Aorta (tissue), 5 donors: ENCODE measurements at regions not wholly inside any gene's neighbourhood (a gene's known extent, or its start where the extent isn't known, plus 50 kb on each side); places are given as distances from the start of the nearest gene placed in this dataset.
"Not testable (repeated sequence)": the region's sequence is repeated elsewhere in the genome, so short reads cannot be mapped to it uniquely, and the experiment has no call there.

ENCODE experiments used
- ATAC-seq: fragments of 200-7000 bp; cut with Tn5 transposase; one replicate; pipeline ENCODE4 v1.9.1; 2022; ENCODE audit warnings: moderate library complexity; ENCODE audit not compliant: low FRiP score
- DNase-seq, 2 donors: peaks; one replicate each; pipeline ENCODE4 v3.0.0-alpha.2; 2020
- H3K27ac ChIP-seq, 2 donors: one replicate each; pipeline ENCODE4 v1.5.1; 2013; ENCODE audit warnings: low read length in 2 of 2, mild to moderate bottlenecking in 2 of 2, moderate library complexity in 2 of 2, control low read depth in 1 of 2, inconsistent platforms in 1 of 2, low read depth in 1 of 2
- H3K27me3 ChIP-seq, 2 donors: one replicate each; pipeline ENCODE4 v1.6.1; 2013; ENCODE audit warnings: control low read depth in 1 of 2, low read length in 1 of 2, mild to moderate bottlenecking in 1 of 2, moderate library complexity in 1 of 2; ENCODE audit not compliant: insufficient read depth in 2 of 2, control insufficient read depth in 1 of 2
- H3K36me3 ChIP-seq, 2 donors: one replicate each; pipeline ENCODE4 v1.6.1; 2013; ENCODE audit warnings: control low read depth in 1 of 2, low read length in 1 of 2, mild to moderate bottlenecking in 1 of 2; ENCODE audit not compliant: insufficient read depth in 2 of 2, control insufficient read depth in 1 of 2
- H3K4me1 ChIP-seq, 2 donors: one replicate each; pipeline ENCODE4 v1.6.1; 2013; ENCODE audit warnings: low read length in 2 of 2, control low read depth in 1 of 2, mild to moderate bottlenecking in 1 of 2, moderate library complexity in 1 of 2; ENCODE audit not compliant: insufficient read depth in 2 of 2, control insufficient read depth in 1 of 2
- H3K4me3 ChIP-seq, 2 donors: one replicate each; pipeline ENCODE4 v1.5.1; 2013; ENCODE audit warnings: low read length in 2 of 2, control low read depth in 1 of 2, mild to moderate bottlenecking in 1 of 2
- H3K9me3 ChIP-seq: one replicate; pipeline ENCODE4 v1.6.1; 2013; ENCODE audit warnings: mild to moderate bottlenecking, low read length; ENCODE audit not compliant: control insufficient read depth
- WGBS, 2 donors: extraction: QIAGEN DNeasy Blood & Tissue Kit; methylation state at CpG; one replicate each; pipeline ENCODE4 v1.1.7; 2013; 5-methylcytosine and 5-hydroxymethylcytosine counted together
- intact Hi-C, 2 donors: fragments of 100-400 bp; cut with DNase I; formaldehyde crosslinking; loops; one replicate each; pipeline versions ENCODE4 v1.14.2 to v1.15.0; 2022
- donor health status: healthy with polysubstance abuse.
- donor health status: Bipolar disorder and iron deficiency.
- donor health status: DM: no; HTN: no; CAD: no.
- donor health status: DM: no; HTN: no; CAD: no.
- donor health status: DM: yes; HTN: yes; CAD: no.

GRCh38 chr2:149773006-149773405 is 185.4 kb upstream of the MMADHC start:
- no peaks in the 10 kb centered on the region for H3K4me1 ChIP-seq
- H3K27ac ChIP-seq, result no peak overlapping the region
- no peak for ATAC-seq
- no peak overlapping the region for H3K4me3 ChIP-seq
- 5 to 15% methylated on average over 1 of the region's 1 CpG for WGBS, 2 donors
- H3K27me3 ChIP-seq, result no peaks in the 10 kb centered on the region
- no peak for DNase-seq
- intact Hi-C loops, result no loop called here
- no peaks in the 10 kb centered on the region for H3K36me3 ChIP-seq
- H3K9me3 ChIP-seq, result no peaks in the 10 kb centered on the region

GRCh38 chr2:149768320-149768799 is 180.8 kb upstream of the MMADHC start:
- Histone ChIP-seq H3K36me3 (no peaks in the 10 kb centered on the region), H3K9me3 (no peaks in the 10 kb centered on the region), H3K27me3 (no peaks in the 10 kb centered on the region), H3K27ac (no peak overlapping the region), H3K4me3 (no peak overlapping the region), H3K4me1 (peaks cover 0 to 2% of the 10 kb centered on the region in 2 donors)
- ATAC-seq (no peak), DNase-seq (no peak)
- intact Hi-C loops, result no loop called here
- WGBS, 2 donors, result 16 to 27% methylated on average over 1 of the region's 1 CpG

- Histone ChIP-seq H3K4me3 (no peak overlapping the region), H3K36me3 (no peaks in the 10 kb centered on the region), H3K9me3 (no peaks in the 10 kb centered on the region), H3K27me3 (no peaks in the 10 kb centered on the region), H3K4me1 (peaks cover 0 to 2% of the 10 kb centered on the region in 2 donors), H3K27ac (no peak overlapping the region)
- intact Hi-C loops, result no loop called here
- WGBS, 2 donors, result 47 to 55% methylated on average over 3 of the region's 3 CpGs
- ATAC-seq (no peak), DNase-seq (no peak)
Observed at GRCh38 chr2:149767516-149767974, 180.0 kb upstream of the MMADHC start.

- Histone ChIP-seq H3K4me3 (no peak overlapping the region), H3K9me3 (no peaks in the 10 kb centered on the region), H3K4me1 (peaks cover 0 to 2% of the 10 kb centered on the region in 2 donors), H3K36me3 (no peaks in the 10 kb centered on the region), H3K27ac (no peak overlapping the region), H3K27me3 (no peaks in the 10 kb centered on the region)
- intact Hi-C loops, result no loop called here
- no peak for DNase-seq
- ATAC-seq, result no peak
Observed at GRCh38 chr2:149766339-149766738, 178.8 kb upstream of the MMADHC start.

GRCh38 chr2:149765636-149766035 is 178.1 kb upstream of the MMADHC start:
- Histone ChIP-seq H3K9me3 (no peaks in the 10 kb centered on the region), H3K27me3 (no peaks in the 10 kb centered on the region), H3K27ac (no peak overlapping the region), H3K4me3 (no peak overlapping the region), H3K36me3 (no peaks in the 10 kb centered on the region), H3K4me1 (peaks cover 0 to 2% of the 10 kb centered on the region in 2 donors)
- intact Hi-C loops, result no loop called here
- ATAC-seq (no peak), DNase-seq (no peak)

DNA sequence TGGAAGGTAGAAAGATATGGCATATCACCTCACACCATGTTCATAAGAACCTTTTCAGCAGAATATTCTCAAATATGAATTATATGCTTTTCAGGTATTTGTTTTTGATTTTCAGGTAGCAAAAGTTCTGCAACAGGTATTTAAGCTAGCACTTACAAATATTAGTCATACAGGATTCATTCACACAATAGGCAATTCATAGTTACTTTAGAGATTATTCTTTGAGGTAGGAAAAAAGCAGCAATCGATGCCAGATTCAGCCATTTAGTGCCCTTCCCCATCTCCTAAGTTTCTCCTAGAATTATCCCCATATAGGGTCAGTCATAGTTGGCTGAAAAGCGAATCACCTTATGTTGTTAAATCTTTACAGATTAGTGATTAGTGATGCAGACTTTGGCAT is 177.4 kb upstream of the MMADHC start:
- H3K27me3 ChIP-seq, result no peaks in the 10 kb centered on the region
- ATAC-seq (no peak), DNase-seq (no peak)
- no peak overlapping the region for H3K27ac ChIP-seq
- 88 to 89% methylated on average over 2 of the region's 2 CpGs for WGBS, 2 donors
- H3K9me3 ChIP-seq, result no peaks in the 10 kb centered on the region
- H3K4me3 ChIP-seq, result no peak overlapping the region
- H3K4me1 ChIP-seq, result peaks cover 0 to 2% of the 10 kb centered on the region in 2 donors
- no peaks in the 10 kb centered on the region for H3K36me3 ChIP-seq
- intact Hi-C loops, result no loop called here

DNA sequence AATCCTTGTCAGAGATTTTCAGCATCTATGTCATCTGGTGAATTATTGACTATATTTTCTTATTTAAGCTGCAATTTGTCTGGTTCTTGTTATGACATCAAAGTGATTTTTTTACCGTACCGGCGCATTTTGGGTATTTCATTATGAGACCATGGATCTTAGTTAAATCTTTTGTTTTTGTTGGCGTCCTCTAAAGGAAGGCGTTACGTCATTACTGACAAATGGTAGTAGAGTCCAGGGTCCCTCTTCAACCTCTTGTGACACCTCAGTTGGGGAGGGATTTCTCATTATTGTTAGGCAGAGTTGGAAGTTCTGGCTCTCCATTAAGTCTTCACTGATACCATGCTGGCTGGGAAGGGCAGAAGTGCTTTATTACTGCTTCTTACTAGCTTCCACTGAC is 175.8 kb upstream of the MMADHC start:
- ATAC-seq (no peak), DNase-seq (no peak)
- Histone ChIP-seq H3K36me3 (no peaks in the 10 kb centered on the region), H3K4me3 (no peak overlapping the region), H3K27me3 (no peaks in the 10 kb centered on the region), H3K4me1 (peaks cover 0 to 2% of the 10 kb centered on the region in 2 donors), H3K27ac (no peak overlapping the region), H3K9me3 (no peaks in the 10 kb centered on the region)
- 52 to 55% methylated on average over 6 of the region's 6 CpGs for WGBS, 2 donors
- intact Hi-C loops, result no loop called here

- H3K4me3 ChIP-seq, result no peak overlapping the region
- no peaks in the 10 kb centered on the region for H3K36me3 ChIP-seq
- H3K9me3 ChIP-seq, result no peaks in the 10 kb centered on the region
- H3K27me3 ChIP-seq, result no peaks in the 10 kb centered on the region
- ATAC-seq (no peak), DNase-seq (no peak)
- no peaks in the 10 kb centered on the region for H3K4me1 ChIP-seq
- no peak overlapping the region for H3K27ac ChIP-seq
- intact Hi-C loops, result no loop called here
- WGBS, 2 donors, result 75 to 89% methylated on average over 2 of the region's 2 CpGs
Observed at GRCh38 chr2:149761611-149762010, 174.0 kb upstream of the MMADHC start.

DNA sequence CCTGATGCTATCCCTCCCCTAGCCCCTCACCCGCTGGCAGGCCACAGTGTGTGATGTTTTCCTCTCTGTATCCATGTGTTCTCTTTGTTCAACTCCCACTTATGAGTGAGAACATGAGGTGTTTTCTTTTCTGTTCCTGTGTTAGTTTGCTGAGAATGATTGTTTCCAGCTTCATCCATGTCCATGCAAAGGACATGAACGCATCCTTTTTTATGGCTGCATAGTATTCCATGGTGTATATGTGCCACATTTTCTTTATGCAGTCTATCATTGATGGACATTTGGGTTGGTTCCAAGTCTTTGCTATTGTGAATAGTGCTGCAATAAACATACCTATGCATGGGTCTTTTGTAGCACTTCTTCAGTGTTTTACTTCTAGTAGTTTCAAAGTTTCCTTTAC is 171.8 kb upstream of the MMADHC start:
- 98% methylated on average over 2 of the region's 2 CpGs for WGBS, 2 donors

More for the DNA sequence above, 171.8 kb upstream of the MMADHC start:
- DNase-seq, H3K36me3 ChIP-seq, intact Hi-C loops, ATAC-seq, H3K27me3 ChIP-seq, H3K4me3 ChIP-seq, H3K9me3 ChIP-seq, H3K27ac ChIP-seq, H3K4me1 ChIP-seq: not testable (repeated sequence)
